ENCODE measurements at regions not wholly inside any gene's neighbourhood (a gene's known extent, or its start where the extent isn't known, plus 50 kb on each side); places are given as distances from the start of the nearest gene placed in this dataset.

DNA sequence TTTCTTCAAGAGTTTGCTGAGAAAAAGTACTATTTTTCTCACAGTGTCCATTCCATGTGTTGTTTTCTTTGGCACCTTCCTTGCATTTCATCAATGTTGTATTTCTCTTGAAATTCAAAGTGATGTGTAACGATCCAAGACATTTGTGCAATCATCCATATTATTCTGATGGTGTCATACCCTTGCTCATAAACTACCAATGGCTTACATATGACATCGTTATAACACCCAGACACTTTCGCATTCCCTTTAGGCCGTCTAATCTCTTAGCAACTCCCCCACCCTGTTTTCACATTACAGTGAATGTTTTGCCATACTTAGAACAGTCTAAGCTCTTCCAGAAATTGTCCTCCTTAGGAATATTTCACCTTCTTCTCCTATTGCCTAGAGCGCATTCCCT, 1779.0 kb downstream of the PCDH7 start:
- TF ChIP-seq, protein P1, sequence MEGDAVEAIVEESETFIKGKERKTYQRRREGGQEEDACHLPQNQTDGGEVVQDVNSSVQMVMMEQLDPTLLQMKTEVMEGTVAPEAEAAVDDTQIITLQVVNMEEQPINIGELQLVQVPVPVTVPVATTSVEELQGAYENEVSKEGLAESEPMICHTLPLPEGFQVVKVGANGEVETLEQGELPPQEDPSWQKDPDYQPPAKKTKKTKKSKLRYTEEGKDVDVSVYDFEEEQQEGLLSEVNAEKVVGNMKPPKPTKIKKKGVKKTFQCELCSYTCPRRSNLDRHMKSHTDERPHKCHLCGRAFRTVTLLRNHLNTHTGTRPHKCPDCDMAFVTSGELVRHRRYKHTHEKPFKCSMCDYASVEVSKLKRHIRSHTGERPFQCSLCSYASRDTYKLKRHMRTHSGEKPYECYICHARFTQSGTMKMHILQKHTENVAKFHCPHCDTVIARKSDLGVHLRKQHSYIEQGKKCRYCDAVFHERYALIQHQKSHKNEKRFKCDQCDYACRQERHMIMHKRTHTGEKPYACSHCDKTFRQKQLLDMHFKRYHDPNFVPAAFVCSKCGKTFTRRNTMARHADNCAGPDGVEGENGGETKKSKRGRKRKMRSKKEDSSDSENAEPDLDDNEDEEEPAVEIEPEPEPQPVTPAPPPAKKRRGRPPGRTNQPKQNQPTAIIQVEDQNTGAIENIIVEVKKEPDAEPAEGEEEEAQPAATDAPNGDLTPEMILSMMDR (IDR thresholded peaks at IDR 0.05; ENCODE audit: poor library complexity) = no peak
- no peak for TF ChIP-seq EZH2 (IDR thresholded peaks at IDR 0.05; ENCODE audit: borderline replicate concordance)
